Liver (tissue), 8 donors: ENCODE measurements at regions not wholly inside any gene's neighbourhood (a gene's known extent, or its start where the extent isn't known, plus 50 kb on each side); places are given as distances from the start of the nearest gene placed in this dataset.

Source experiments
- DNase-seq: peaks from one replicate; pipeline ENCODE4 v3.0.0-alpha.2; 2017; ENCODE audit warnings: low spot score
- H3K27ac ChIP-seq, 2 donors: one replicate each; pipeline ENCODE4 v1.7.0; 2013; ENCODE audit warnings: inconsistent platforms in 2 of 2, low read length in 2 of 2, control low read depth in 1 of 2, low read depth in 1 of 2, mild to moderate bottlenecking in 1 of 2
- H3K27me3 ChIP-seq, 4 donors: one replicate each; pipeline versions ENCODE4 v1.6.1 to v1.7.0; 2013; ENCODE audit warnings: low read length in 3 of 4, inconsistent platforms in 1 of 4, mild to moderate bottlenecking in 1 of 4, moderate library complexity in 1 of 4; ENCODE audit not compliant: control insufficient read depth in 4 of 4, insufficient read depth in 4 of 4
- H3K36me3 ChIP-seq, 4 donors: one replicate each; pipeline versions ENCODE4 v1.6.1 to v1.7.0; 2013; ENCODE audit warnings: low read length in 3 of 4, mild to moderate bottlenecking in 3 of 4, low read depth in 1 of 4, moderate library complexity in 1 of 4; ENCODE audit not compliant: control insufficient read depth in 4 of 4, insufficient read depth in 3 of 4
- H3K4me1 ChIP-seq, 4 donors: one replicate each; pipeline versions ENCODE4 v1.6.1 to v1.7.0; 2013; ENCODE audit warnings: low read length in 3 of 4, mild to moderate bottlenecking in 3 of 4, moderate library complexity in 1 of 4; ENCODE audit not compliant: control insufficient read depth in 4 of 4, insufficient read depth in 4 of 4
- H3K4me3 ChIP-seq, 3 donors: one replicate each; pipeline versions ENCODE4 v1.6.1 to v1.7.0; 2013; ENCODE audit warnings: low read length in 3 of 3, control low read depth in 1 of 3, low read depth in 1 of 3, mild to moderate bottlenecking in 1 of 3
- H3K9ac ChIP-seq, 2 donors: one replicate each; pipeline ENCODE4 v1.7.0; 2013; ENCODE audit warnings: low read length in 2 of 2, mild to moderate bottlenecking in 2 of 2, moderate library complexity in 2 of 2, control low read depth in 1 of 2, low read depth in 1 of 2
- H3K9me3 ChIP-seq, 4 donors: one replicate each; pipeline versions ENCODE4 v1.6.1 to v1.7.0; 2013; ENCODE audit warnings: low read length in 3 of 4; ENCODE audit not compliant: control insufficient read depth in 4 of 4
- ATF3 ChIP-seq: IDR thresholded peaks from 2 replicates; pipeline ENCODE4 v1.6.1; 2016; ENCODE audit warnings: antibody characterized with exemption
- EGR1 ChIP-seq, 2 donors: IDR thresholded peaks; 2 replicates each; pipeline ENCODE4 v1.6.1; 2016 to 2018; ENCODE audit warnings: antibody characterized with exemption in 2 of 2, low read depth in 2 of 2
- FOXA2 ChIP-seq: IDR thresholded peaks from 2 replicates; pipeline ENCODE4 v1.6.1; 2016; ENCODE audit warnings: antibody characterized with exemption
- GABPA ChIP-seq, 2 donors: IDR thresholded peaks in 1 of 2; conservative IDR thresholded peaks in 1 of 2; 2 replicates each; pipeline ENCODE4 v1.6.1; 2016; ENCODE audit warnings: antibody characterized with exemption in 2 of 2, mild to moderate bottlenecking in 1 of 2, moderate library complexity in 1 of 2
- HNF4G ChIP-seq: IDR thresholded peaks from 2 replicates; pipeline ENCODE4 v1.6.1; 2016; ENCODE audit warnings: antibody characterized with exemption
- JUND ChIP-seq, 2 donors: IDR thresholded peaks; 2 replicates each; pipeline ENCODE4 v1.6.1; 2016; ENCODE audit warnings: antibody characterized with exemption in 2 of 2
- RAD21 ChIP-seq, 2 donors: IDR thresholded peaks; 2 replicates each; pipeline ENCODE4 v1.6.1; 2016; ENCODE audit warnings: antibody characterized with exemption in 2 of 2, mild to moderate bottlenecking in 2 of 2
- RXRA ChIP-seq, 2 donors: IDR thresholded peaks; 2 replicates each; pipeline ENCODE4 v1.6.1; 2017 to 2018; ENCODE audit warnings: antibody characterized with exemption in 2 of 2, mild to moderate bottlenecking in 1 of 2
- SP1 ChIP-seq: IDR thresholded peaks from 2 replicates; pipeline ENCODE4 v1.6.1; 2018; ENCODE audit warnings: antibody characterized with exemption, mild to moderate bottlenecking
- YY1 ChIP-seq: IDR thresholded peaks from 2 replicates; pipeline ENCODE4 v1.6.1; 2016; ENCODE audit warnings: antibody characterized with exemption, mild to moderate bottlenecking
- WGBS: extraction: QIAGEN DNeasy Blood & Tissue Kit; methylation state at CpG from one replicate; pipeline ENCODE4 v1.1.7; 2013; 5-methylcytosine and 5-hydroxymethylcytosine counted together
- TF ChIP-seq, protein P1 (sequence below): IDR thresholded peaks from 2 replicates; pipeline ENCODE4 v1.6.1; 2016; ENCODE audit warnings: antibody characterized with exemption
- TF ChIP-seq, protein P2 (sequence below): fragments of 150-350 bp; IDR thresholded peaks from 2 replicates; pipeline ENCODE4 v1.5.1; 2017; ENCODE audit warnings: improper control_type of control experiment, low read depth, low read length; ENCODE audit not compliant: missing input control
- TF ChIP-seq, protein P3 (sequence below): IDR thresholded peaks from 2 replicates; pipeline ENCODE4 v1.6.1; 2016; ENCODE audit warnings: antibody characterized with exemption
- TF ChIP-seq, protein P4 (sequence below): IDR thresholded peaks from 2 replicates; pipeline ENCODE4 v1.6.1; 2016; ENCODE audit warnings: antibody characterized with exemption, mild to moderate bottlenecking
- donor health status: healthy.
- donor health status: healthy.
- donor health status: healthy.
- donor health status: healthy.
- donor health status: healthy.

GRCh38 chr9:117882171-117882570, 178.0 kb downstream of the TLR4 start:
- H3K4me1 ChIP-seq, result no peaks in the 10 kb centered on the region
- 81% methylated on average over 4 of the region's 4 CpGs for whole genome bisulfite sequencing
- TF ChIP-seq RXRA (IDR thresholded peaks at IDR 0.05), result no peak
- no peak for TF ChIP-seq RAD21 (IDR thresholded peaks at IDR 0.05)
- H3K9ac ChIP-seq, result no peak overlapping the region
- no peaks in the 10 kb centered on the region for H3K27me3 ChIP-seq
- no peak for DNase-seq
- H3K4me3 ChIP-seq, result no peak overlapping the region
- H3K9me3 ChIP-seq, result no peaks in the 10 kb centered on the region
- H3K36me3 ChIP-seq, result no peaks in the 10 kb centered on the region
- H3K27ac ChIP-seq, result no peak overlapping the region

- Histone ChIP-seq H3K4me3 (no peak overlapping the region), H3K36me3 (no peaks in the 10 kb centered on the region), H3K4me1 (no peaks in the 10 kb centered on the region), H3K9ac (no peak overlapping the region), H3K27me3 (no peaks in the 10 kb centered on the region), H3K27ac (no peak overlapping the region), H3K9me3 (no peaks in the 10 kb centered on the region)
- TF ChIP-seq GABPA (IDR thresholded peaks at IDR 0.05 in 1 of 2, conservative IDR thresholded peaks at IDR 0.05 in 1 of 2) (no peak), EGR1 (IDR thresholded peaks at IDR 0.05; ENCODE audit: low read depth in 2 of 2) (no peak), ATF3 (no peak), JUND (IDR thresholded peaks at IDR 0.05) (no peak), YY1 (no peak), HNF4G (no peak), RAD21 (IDR thresholded peaks at IDR 0.05) (no peak), SP1 (no peak), FOXA2 (no peak)
- TF ChIP-seq, protein P1, sequence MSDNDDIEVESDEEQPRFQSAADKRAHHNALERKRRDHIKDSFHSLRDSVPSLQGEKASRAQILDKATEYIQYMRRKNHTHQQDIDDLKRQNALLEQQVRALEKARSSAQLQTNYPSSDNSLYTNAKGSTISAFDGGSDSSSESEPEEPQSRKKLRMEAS, result no peak
- TF ChIP-seq, protein P2, sequence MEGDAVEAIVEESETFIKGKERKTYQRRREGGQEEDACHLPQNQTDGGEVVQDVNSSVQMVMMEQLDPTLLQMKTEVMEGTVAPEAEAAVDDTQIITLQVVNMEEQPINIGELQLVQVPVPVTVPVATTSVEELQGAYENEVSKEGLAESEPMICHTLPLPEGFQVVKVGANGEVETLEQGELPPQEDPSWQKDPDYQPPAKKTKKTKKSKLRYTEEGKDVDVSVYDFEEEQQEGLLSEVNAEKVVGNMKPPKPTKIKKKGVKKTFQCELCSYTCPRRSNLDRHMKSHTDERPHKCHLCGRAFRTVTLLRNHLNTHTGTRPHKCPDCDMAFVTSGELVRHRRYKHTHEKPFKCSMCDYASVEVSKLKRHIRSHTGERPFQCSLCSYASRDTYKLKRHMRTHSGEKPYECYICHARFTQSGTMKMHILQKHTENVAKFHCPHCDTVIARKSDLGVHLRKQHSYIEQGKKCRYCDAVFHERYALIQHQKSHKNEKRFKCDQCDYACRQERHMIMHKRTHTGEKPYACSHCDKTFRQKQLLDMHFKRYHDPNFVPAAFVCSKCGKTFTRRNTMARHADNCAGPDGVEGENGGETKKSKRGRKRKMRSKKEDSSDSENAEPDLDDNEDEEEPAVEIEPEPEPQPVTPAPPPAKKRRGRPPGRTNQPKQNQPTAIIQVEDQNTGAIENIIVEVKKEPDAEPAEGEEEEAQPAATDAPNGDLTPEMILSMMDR, result no peak
- TF ChIP-seq, protein P3, sequence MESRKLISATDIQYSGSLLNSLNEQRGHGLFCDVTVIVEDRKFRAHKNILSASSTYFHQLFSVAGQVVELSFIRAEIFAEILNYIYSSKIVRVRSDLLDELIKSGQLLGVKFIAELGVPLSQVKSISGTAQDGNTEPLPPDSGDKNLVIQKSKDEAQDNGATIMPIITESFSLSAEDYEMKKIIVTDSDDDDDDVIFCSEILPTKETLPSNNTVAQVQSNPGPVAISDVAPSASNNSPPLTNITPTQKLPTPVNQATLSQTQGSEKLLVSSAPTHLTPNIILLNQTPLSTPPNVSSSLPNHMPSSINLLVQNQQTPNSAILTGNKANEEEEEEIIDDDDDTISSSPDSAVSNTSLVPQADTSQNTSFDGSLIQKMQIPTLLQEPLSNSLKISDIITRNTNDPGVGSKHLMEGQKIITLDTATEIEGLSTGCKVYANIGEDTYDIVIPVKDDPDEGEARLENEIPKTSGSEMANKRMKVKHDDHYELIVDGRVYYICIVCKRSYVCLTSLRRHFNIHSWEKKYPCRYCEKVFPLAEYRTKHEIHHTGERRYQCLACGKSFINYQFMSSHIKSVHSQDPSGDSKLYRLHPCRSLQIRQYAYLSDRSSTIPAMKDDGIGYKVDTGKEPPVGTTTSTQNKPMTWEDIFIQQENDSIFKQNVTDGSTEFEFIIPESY, result no peak
- TF ChIP-seq, protein P4, sequence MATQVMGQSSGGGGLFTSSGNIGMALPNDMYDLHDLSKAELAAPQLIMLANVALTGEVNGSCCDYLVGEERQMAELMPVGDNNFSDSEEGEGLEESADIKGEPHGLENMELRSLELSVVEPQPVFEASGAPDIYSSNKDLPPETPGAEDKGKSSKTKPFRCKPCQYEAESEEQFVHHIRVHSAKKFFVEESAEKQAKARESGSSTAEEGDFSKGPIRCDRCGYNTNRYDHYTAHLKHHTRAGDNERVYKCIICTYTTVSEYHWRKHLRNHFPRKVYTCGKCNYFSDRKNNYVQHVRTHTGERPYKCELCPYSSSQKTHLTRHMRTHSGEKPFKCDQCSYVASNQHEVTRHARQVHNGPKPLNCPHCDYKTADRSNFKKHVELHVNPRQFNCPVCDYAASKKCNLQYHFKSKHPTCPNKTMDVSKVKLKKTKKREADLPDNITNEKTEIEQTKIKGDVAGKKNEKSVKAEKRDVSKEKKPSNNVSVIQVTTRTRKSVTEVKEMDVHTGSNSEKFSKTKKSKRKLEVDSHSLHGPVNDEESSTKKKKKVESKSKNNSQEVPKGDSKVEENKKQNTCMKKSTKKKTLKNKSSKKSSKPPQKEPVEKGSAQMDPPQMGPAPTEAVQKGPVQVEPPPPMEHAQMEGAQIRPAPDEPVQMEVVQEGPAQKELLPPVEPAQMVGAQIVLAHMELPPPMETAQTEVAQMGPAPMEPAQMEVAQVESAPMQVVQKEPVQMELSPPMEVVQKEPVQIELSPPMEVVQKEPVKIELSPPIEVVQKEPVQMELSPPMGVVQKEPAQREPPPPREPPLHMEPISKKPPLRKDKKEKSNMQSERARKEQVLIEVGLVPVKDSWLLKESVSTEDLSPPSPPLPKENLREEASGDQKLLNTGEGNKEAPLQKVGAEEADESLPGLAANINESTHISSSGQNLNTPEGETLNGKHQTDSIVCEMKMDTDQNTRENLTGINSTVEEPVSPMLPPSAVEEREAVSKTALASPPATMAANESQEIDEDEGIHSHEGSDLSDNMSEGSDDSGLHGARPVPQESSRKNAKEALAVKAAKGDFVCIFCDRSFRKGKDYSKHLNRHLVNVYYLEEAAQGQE, result no peak
- WGBS, result 84% methylated on average over 2 of the region's 2 CpGs
- DNase-seq, result no peak
Measured at GRCh38 chr9:117886616-117887015, 182.4 kb downstream of the TLR4 start.
